NCI-H2196 (cell line): ENCODE measurements at regions not wholly inside any gene's neighbourhood (a gene's known extent, or its start where the extent isn't known, plus 50 kb on each side); places are given as distances from the start of the nearest gene placed in this dataset.
A peak's percentile ranks its signal among the peaks of the same experiment; 100 is the strongest.

Source experiments
- DNase-seq: peaks from one replicate; lab custom pipeline; 2025; ENCODE audit not compliant: unreplicated experiment; lab: John Stamatoyannopoulos, UW

DNA sequence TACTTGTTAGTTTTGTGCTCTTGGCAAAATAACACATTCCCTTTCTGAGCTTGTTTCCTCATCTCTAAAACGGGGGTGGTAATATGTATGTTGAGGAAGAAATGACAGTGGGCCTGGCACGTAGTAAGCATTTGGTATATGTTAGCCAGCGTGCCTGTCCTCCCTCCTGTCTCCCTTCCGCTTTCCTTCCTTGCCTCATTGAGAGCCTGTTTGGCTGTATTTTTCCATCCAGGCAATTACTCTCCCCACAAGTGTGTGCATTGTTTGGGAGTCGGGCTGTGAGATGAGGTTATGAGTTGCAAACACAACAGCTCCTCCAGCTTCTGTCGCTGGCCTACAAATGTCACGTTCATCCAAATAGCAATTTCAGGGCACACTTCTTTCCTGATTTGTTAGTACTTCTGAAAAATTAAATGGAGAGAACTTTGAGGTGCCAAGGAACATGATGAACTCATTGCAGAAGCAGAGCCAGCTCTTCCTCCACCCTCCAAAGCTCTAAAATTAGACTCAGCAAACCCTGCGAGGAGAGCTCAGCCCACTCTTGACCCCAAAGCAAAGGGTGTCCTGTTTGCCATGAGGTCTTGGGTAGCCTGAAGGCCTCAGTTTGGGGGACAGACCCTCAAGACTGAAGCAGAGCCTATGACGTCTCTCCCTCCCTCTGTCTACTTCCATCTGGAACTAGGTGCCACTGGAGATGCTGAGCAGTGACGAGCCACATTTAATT, 50.7 kb upstream of the TOX2 start:
- no peak for DNase-seq

- no peak for DNase-seq
Observed at GRCh38 chr20:43863330-43863729, 51.3 kb upstream of the TOX2 start.

GRCh38 chr20:43862438-43862837, 52.2 kb upstream of the TOX2 start:
- DNase-seq, result no peak

DNA sequence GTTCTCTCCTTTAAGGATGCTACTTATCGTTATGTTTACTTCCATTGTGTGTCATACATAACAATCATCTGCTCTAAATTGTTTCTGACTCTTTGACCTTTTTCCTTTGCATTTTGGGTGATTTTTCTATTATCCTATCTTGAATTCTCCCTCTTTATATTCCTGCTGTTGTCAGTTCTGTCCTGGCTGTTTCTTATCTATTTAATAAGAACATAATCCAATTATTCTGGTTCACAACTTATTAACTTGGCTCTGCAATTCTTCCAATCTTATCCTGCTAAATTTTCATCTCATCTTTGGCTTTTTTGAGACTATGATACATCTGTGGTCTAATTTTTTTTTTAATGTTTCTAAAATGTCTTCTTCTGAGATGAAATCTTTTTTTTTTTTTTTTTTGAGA, 54.7 kb upstream of the TOX2 start:
- no peak for DNase-seq

GRCh38 chr20:43857932-43858331, 56.7 kb upstream of the TOX2 start:
- DNase-seq, result no peak

- no peak for DNase-seq
Observed at GRCh38 chr20:43857127-43857526, 57.5 kb upstream of the TOX2 start.

DNA sequence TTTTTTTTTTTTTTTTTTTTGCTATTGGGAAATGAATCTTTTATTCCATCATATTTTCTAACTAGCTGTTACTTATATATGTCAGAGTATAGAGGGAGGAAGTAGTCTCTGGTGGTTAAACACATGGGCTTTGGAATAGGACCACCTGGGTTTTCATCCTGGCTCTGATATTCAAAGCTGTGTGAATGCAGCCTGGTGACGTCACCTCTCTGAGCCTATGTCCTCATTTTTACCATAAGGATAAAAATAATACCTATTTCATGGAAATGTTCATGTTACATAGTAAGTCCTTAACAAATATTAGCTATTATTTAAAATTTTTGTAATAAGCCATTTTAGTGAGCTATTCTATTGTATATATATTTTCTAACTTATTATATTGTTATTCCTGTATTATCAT, 58.8 kb upstream of the TOX2 start:
- no peak for DNase-seq

DNA sequence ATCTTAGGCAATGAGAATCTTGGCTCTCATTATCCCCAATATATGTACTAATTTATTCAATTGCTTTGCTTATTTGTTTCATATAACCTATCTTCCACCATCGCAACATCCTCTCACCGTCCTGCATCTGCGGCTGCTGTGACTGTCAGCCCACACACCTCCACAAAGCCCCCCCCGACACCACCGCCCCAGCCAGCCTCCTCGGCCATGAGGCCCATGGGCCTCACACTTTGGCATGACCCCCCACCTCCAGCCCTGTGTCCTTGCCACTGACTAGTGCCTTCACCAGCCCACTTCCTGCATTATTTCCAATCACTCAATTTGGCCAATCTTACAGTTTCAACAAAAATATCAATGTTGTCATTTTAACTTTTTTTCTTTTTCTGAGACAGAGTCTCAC, 60.7 kb upstream of the TOX2 start:
- DNase-seq, result no peak

DNA sequence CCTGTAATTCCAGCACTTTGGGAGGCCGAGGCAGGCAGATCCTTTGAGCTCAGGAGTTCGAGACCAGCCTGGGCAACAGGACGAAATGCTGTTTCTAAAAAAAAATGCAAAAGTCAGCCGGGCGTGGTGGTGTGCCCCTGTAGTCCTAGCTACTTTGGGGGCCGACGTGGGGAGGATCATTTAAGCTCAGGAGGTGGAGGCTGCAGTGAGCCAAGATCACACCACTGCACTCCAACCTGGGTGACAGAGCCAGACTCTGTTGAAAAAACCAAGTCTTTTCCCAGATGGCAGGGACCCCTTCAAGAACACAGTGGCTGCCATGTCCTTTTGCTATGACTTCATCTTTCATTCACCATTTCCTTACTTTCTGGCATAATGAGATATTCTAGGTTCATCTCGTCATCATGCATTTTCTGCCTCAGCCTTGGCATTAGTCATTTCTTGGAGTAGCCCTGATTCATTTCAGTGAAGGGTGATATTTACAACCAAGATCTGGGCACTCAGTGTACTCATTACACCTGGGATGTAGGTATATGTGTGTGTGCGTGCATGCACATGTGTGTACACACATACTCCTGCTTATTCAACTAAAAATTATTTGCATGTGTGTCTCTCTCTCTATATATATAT, 61.4 kb upstream of the TOX2 start:
- DNase-seq, result no peak

GRCh38 chr20:43849496-43850186, 65.0 kb upstream of the TOX2 start:
- no peak for DNase-seq

GRCh38 chr20:43846516-43846905, 68.1 kb upstream of the TOX2 start:
- DNase-seq, result no peak

- DNase-seq, result peak; percentile 53
Observed at GRCh38 chr20:43844778-43845614, 69.7 kb upstream of the TOX2 start.

GRCh38 chr20:43843965-43844660, 70.5 kb upstream of the TOX2 start:
- DNase-seq, result no peak

GRCh38 chr20:43843096-43843964, 71.3 kb upstream of the TOX2 start:
- DNase-seq, result no peak

DNA sequence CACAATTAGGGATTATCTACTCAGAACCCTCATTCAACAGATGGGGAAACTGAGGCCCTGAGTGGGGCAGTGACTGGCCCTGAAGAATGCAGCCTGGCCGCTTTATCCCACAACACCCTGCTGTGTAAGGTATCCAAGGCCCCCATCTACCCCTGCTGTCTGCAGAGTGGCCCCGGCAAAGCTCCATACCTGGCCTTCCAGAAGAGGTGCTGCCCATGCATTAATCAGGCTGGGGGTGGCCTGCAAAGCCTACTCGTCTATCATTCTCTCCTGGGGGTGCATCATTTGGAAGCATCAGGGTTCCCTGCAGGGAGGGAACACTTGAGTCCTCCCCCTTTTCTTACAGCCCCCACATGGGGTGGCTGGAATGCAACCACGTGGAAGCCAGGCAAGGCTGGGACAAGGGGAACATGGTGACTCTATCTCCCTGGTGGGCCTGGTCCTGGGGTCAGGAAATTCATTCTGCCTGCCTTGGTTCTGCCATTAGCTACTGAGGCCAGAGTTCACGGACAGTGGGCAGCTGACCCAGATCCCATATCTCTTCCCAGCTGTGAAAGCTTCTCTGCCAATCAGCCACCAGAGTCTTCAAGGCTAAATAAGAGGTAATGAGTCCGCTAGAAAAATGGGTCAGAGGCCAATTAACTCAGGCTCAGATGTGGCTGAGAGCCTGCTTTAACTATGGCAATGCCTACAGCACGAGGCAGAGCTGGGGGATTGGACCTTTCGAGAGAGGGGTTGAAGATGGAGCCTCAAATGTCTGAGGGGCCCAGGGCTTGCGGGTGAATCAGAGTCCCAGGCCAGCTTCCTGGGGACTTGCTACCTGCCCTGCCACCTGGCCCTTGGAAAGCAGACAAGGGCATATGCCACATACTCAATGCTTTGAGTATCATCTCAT, 72.3 kb upstream of the TOX2 start:
- no peak for DNase-seq

- DNase-seq, result peak; percentile 5
Observed at GRCh38 chr20:43840382-43841070, 74.1 kb upstream of the TOX2 start.

DNA sequence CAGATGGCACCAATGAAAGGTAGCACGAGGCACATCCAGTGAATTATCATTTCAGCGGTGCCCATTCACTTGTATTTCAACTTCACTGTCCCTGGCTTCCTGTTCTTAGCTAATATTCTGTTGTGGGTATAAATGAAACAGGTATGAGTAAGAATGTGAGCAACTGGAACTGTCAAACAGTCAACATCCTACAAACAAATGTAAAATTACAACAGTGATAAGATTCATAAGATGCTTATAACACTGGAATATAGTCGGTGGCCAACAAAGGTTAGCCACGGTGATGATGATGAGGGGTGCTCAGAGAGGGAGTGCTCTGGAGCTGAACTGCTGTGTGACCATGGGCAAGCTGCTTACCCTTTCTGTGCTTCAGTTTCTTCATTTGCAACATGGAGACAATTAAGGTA, 74.9 kb upstream of the TOX2 start:
- DNase-seq, result no peak

- no peak for DNase-seq
Observed at GRCh38 chr20:43838703-43839060, 76.0 kb upstream of the TOX2 start.
